MM.1S (cell line): ENCODE measurements at regions not wholly inside any gene's neighbourhood (a gene's known extent, or its start where the extent isn't known, plus 50 kb on each side); places are given as distances from the start of the nearest gene placed in this dataset.
A peak's percentile ranks its signal among the peaks of the same experiment; 100 is the strongest.

Experiments used
- DNase-seq: peaks from one replicate; pipeline ENCODE4 v3.0.0-alpha.2; 2015
- H2AFZ ChIP-seq: fragments of 300-600 bp; sonication (generic); 2 replicates; pipeline ENCODE4 v1.6.0; 2016; ENCODE audit warnings: antibody characterized with exemption, low read length
- H3F3A ChIP-seq: fragments of 300-600 bp; sonication (generic); 2 replicates; pipeline ENCODE4 v1.6.1; 2016; ENCODE audit warnings: mild to moderate bottlenecking, antibody characterized with exemption, low read length, moderate library complexity, mixed read lengths; ENCODE audit not compliant: insufficient read depth
- H3K27ac ChIP-seq: fragments of 300-600 bp; sonication (generic); 2 replicates; pipeline ENCODE4 v1.5.1; 2016; ENCODE audit warnings: mild to moderate bottlenecking, low read length
- H3K27me3 ChIP-seq: fragments of 300-600 bp; sonication (generic); replicated peaks from 2 replicates; pipeline ENCODE4 v1.6.0; 2016; ENCODE audit warnings: low read length; ENCODE audit not compliant: insufficient read depth
- H3K36me3 ChIP-seq: fragments of 300-600 bp; sonication (generic); replicated peaks from 2 replicates; pipeline ENCODE4 v1.6.1; 2016; ENCODE audit warnings: mild to moderate bottlenecking, low read length, mixed read lengths; ENCODE audit not compliant: insufficient read depth
- H3K4me1 ChIP-seq: fragments of 300-600 bp; sonication (generic); 2 replicates; pipeline ENCODE4 v1.6.1; 2016; ENCODE audit warnings: low read length, mixed read lengths
- H3K4me2 ChIP-seq: fragments of 300-600 bp; sonication (generic); 2 replicates; pipeline ENCODE4 v1.6.0; 2016; ENCODE audit warnings: low read depth, low read length
- H3K4me3 ChIP-seq: fragments of 300-600 bp; sonication (generic); 2 replicates; pipeline ENCODE4 v1.5.1; 2016; ENCODE audit warnings: low read length, mixed read lengths
- H3K79me2 ChIP-seq: fragments of 300-600 bp; sonication (generic); 2 replicates; pipeline ENCODE4 v1.6.1; 2016; ENCODE audit warnings: mixed run types, low read length, mixed read lengths
- H3K9ac ChIP-seq: fragments of 300-600 bp; sonication (generic); 2 replicates; pipeline ENCODE4 v1.6.1; 2016; ENCODE audit warnings: low read length, mixed read lengths
- H3K9me2 ChIP-seq: fragments of 300-600 bp; sonication (generic); replicated peaks from 2 replicates; pipeline ENCODE4 v1.6.1; 2016; ENCODE audit warnings: mild to moderate bottlenecking, low read length, mixed read lengths; ENCODE audit not compliant: insufficient read depth
- H3K9me3 ChIP-seq: fragments of 300-600 bp; sonication (generic); replicated peaks from 2 replicates; pipeline ENCODE4 v1.6.1; 2016; ENCODE audit warnings: mild to moderate bottlenecking, low read length, mixed read lengths; ENCODE audit not compliant: insufficient read depth
- H4K20me1 ChIP-seq: fragments of 300-600 bp; sonication (generic); 2 replicates; pipeline ENCODE4 v1.6.1; 2016; ENCODE audit warnings: mild to moderate bottlenecking, low read length, moderate library complexity, mixed read lengths; ENCODE audit not compliant: insufficient read depth
- CTCF ChIP-seq: fragments of 300-600 bp; sonication (generic); IDR thresholded peaks from 2 replicates; pipeline ENCODE4 v1.5.1; 2016; ENCODE audit warnings: antibody characterized with exemption, low read length, mixed read lengths
- EZH2 ChIP-seq: fragments of 300-600 bp; sonication (generic); optimal IDR thresholded peaks from 2 replicates; pipeline ENCODE3; 2017; ENCODE audit warnings: low read depth, mild to moderate bottlenecking, antibody characterized with exemption, low read length, mixed read lengths
- EZH2phosphoT487 ChIP-seq: fragments of 300-600 bp; sonication (generic); IDR thresholded peaks from 2 replicates; pipeline ENCODE4 v1.6.1; 2018; ENCODE audit warnings: antibody characterized with exemption, low read length

- H3K9me2 ChIP-seq: no peaks in the 10 kb centered on the region
- peak; percentile 2 for DNase-seq
- H3K9ac ChIP-seq: no peak overlapping the region
- no peaks in the 10 kb centered on the region for H3K36me3 ChIP-seq
- H3K27ac ChIP-seq: no peak overlapping the region
- no peak overlapping the region for H3K4me3 ChIP-seq
- H2AFZ ChIP-seq: no peak overlapping the region
- H3K79me2 ChIP-seq: no peaks in the 10 kb centered on the region
- no peaks in the 10 kb centered on the region for H3K4me1 ChIP-seq
- no peaks in the 10 kb centered on the region for H3K27me3 ChIP-seq
- TF ChIP-seq EZH2phosphoT487 (no peak), EZH2 (no peak), CTCF (no peak)
- H3K9me3 ChIP-seq: no peaks in the 10 kb centered on the region
- no peaks in the 10 kb centered on the region for H4K20me1 ChIP-seq
- no peaks in the 10 kb centered on the region for H3F3A ChIP-seq
- H3K4me2 ChIP-seq: no peak overlapping the region
These were observed 109.1 kb upstream of the DLG1 start for GRCh38 chr3:197407526-197407925.

GRCh38 chr3:197407053-197407452 lies 108.6 kb upstream of the DLG1 start:
- no peaks in the 10 kb centered on the region for H3K36me3 ChIP-seq
- no peak for DNase-seq
- H3K27ac ChIP-seq: no peak overlapping the region
- no peaks in the 10 kb centered on the region for H4K20me1 ChIP-seq
- no peak overlapping the region for H3K4me3 ChIP-seq
- H2AFZ ChIP-seq: no peak overlapping the region
- no peaks in the 10 kb centered on the region for H3K79me2 ChIP-seq
- TF ChIP-seq EZH2 (no peak), CTCF (no peak), EZH2phosphoT487 (no peak)
- no peaks in the 10 kb centered on the region for H3F3A ChIP-seq
- H3K27me3 ChIP-seq: no peaks in the 10 kb centered on the region
- H3K4me2 ChIP-seq: no peak overlapping the region
- no peaks in the 10 kb centered on the region for H3K4me1 ChIP-seq
- H3K9ac ChIP-seq: no peak overlapping the region
- H3K9me2 ChIP-seq: no peaks in the 10 kb centered on the region
- H3K9me3 ChIP-seq: no peaks in the 10 kb centered on the region

GRCh38 chr3:197406266-197406665 lies 107.9 kb upstream of the DLG1 start:
- no peak overlapping the region for H2AFZ ChIP-seq
- no peaks in the 10 kb centered on the region for H3K4me1 ChIP-seq
- no peak for DNase-seq
- no peaks in the 10 kb centered on the region for H3K79me2 ChIP-seq
- H3K27ac ChIP-seq: no peak overlapping the region
- no peaks in the 10 kb centered on the region for H4K20me1 ChIP-seq
- H3K4me2 ChIP-seq: no peak overlapping the region
- H3K36me3 ChIP-seq: no peaks in the 10 kb centered on the region
- H3K9me2 ChIP-seq: no peaks in the 10 kb centered on the region
- TF ChIP-seq EZH2phosphoT487: no peak
- TF ChIP-seq EZH2: no peak
- TF ChIP-seq CTCF: no peak
- no peak overlapping the region for H3K4me3 ChIP-seq
- H3F3A ChIP-seq: no peaks in the 10 kb centered on the region
- H3K9ac ChIP-seq: no peak overlapping the region
- no peaks in the 10 kb centered on the region for H3K9me3 ChIP-seq
- no peaks in the 10 kb centered on the region for H3K27me3 ChIP-seq
